ENCODE measurements at regions not wholly inside any gene's neighbourhood (a gene's known extent, or its start where the extent isn't known, plus 50 kb on each side); places are given as distances from the start of the nearest gene placed in this dataset.

DNA sequence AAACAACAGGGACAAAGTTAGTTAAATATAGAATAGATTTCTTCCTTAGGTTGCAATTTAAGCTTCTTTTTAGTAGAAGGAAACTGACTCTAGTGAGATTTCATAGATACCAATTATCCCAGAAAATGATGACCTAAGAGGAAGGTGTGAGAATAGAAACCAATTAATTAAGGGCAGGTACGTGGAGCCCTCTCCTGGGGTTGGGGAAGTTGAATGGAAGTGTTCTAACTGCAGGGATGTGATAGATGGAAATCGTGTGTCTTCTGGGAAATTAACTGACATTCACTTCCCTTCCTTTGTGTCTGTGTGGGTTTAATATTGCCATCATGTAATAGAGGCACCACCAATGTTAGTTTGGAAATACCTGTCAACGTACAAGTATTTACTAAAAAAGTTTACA is 204.1 kb upstream of the ANK2 start:
- TF ChIP-seq ZFP30 (CRISPR knock-in tag; IDR thresholded peaks at IDR 0.05) = no peak
- TF ChIP-seq ARNTL (CRISPR knock-in tag; IDR thresholded peaks at IDR 0.05; ENCODE audit: borderline replicate concordance, low read depth) = no peak

DNA sequence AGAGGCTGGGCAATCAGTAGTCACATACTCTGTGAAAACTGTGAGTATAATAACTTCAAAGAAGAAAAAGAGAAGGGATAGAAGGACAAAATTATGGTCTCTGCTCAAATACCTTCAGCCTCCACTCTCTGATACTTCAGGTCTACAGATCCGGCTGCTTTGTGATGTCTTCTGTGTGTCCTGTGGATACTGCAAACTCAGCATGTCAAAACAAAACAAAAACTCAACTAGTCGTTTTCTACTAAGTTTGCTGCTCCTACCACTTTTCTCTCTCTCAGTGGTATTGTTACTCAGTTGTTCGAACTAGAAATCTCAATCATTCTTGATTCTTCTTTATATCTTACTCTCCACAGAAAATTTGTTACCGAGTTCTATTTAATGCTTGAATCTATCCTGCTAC is 202.4 kb upstream of the ANK2 start:
- no peak for TF ChIP-seq PPARA (CRISPR knock-in tag; IDR thresholded peaks at IDR 0.05; ENCODE audit: borderline replicate concordance)
- TF ChIP-seq ZNF565 (CRISPR knock-in tag; conservative IDR thresholded peaks at IDR 0.05; ENCODE audit: low read depth) = no peak
- no peak for TF ChIP-seq GLIS3 (CRISPR knock-in tag; IDR thresholded peaks at IDR 0.05)
- no peak for TF ChIP-seq ZFP30 (CRISPR knock-in tag; IDR thresholded peaks at IDR 0.05)
- TF ChIP-seq CSDC2 (CRISPR knock-in tag; IDR thresholded peaks at IDR 0.05) = no peak
- TF ChIP-seq ZNF8 (CRISPR knock-in tag; IDR thresholded peaks at IDR 0.05) = no peak
- TF ChIP-seq, protein P1, sequence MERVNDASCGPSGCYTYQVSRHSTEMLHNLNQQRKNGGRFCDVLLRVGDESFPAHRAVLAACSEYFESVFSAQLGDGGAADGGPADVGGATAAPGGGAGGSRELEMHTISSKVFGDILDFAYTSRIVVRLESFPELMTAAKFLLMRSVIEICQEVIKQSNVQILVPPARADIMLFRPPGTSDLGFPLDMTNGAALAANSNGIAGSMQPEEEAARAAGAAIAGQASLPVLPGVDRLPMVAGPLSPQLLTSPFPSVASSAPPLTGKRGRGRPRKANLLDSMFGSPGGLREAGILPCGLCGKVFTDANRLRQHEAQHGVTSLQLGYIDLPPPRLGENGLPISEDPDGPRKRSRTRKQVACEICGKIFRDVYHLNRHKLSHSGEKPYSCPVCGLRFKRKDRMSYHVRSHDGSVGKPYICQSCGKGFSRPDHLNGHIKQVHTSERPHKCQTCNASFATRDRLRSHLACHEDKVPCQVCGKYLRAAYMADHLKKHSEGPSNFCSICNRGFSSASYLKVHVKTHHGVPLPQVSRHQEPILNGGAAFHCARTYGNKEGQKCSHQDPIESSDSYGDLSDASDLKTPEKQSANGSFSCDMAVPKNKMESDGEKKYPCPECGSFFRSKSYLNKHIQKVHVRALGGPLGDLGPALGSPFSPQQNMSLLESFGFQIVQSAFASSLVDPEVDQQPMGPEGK (CRISPR knock-in tag; IDR thresholded peaks at IDR 0.05; ENCODE audit: borderline replicate concordance) = no peak
- no peak for ATAC-seq

More for the DNA sequence above, 204.1 kb upstream of the ANK2 start:
- ATAC-seq = no peak

DNA sequence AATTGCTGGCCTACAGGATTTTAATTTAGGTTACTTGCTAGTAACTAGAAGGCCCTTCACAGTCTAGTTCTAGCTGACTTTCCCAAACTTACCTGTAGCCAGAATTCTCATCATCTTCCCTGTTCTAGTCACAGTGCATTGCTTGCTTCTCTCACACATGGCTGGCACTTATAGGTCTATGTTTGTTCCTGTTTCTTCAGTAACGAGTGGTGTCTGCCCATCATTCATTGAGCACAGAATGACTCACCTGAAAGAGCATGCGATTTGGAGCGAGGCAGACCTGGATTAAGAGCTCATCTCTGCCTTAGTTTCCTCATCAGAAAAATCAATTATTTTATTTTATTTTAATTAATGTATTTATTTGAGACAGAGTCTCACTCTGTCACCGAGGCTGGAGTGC is 201.7 kb upstream of the ANK2 start:
- ATAC-seq = no peak
- TF ChIP-seq ZNF565 (CRISPR knock-in tag; conservative IDR thresholded peaks at IDR 0.05; ENCODE audit: low read depth) = no peak
- TF ChIP-seq ZFP3 (CRISPR knock-in tag; IDR thresholded peaks at IDR 0.05) = no peak
- no peak for TF ChIP-seq ZFP30 (CRISPR knock-in tag; IDR thresholded peaks at IDR 0.05)
- TF ChIP-seq BACH2 (CRISPR knock-in tag; IDR thresholded peaks at IDR 0.05; ENCODE audit: borderline replicate concordance) = no peak
- no peak for TF ChIP-seq OSR1 (CRISPR knock-in tag; IDR thresholded peaks at IDR 0.05)
- TF ChIP-seq, protein P2, sequence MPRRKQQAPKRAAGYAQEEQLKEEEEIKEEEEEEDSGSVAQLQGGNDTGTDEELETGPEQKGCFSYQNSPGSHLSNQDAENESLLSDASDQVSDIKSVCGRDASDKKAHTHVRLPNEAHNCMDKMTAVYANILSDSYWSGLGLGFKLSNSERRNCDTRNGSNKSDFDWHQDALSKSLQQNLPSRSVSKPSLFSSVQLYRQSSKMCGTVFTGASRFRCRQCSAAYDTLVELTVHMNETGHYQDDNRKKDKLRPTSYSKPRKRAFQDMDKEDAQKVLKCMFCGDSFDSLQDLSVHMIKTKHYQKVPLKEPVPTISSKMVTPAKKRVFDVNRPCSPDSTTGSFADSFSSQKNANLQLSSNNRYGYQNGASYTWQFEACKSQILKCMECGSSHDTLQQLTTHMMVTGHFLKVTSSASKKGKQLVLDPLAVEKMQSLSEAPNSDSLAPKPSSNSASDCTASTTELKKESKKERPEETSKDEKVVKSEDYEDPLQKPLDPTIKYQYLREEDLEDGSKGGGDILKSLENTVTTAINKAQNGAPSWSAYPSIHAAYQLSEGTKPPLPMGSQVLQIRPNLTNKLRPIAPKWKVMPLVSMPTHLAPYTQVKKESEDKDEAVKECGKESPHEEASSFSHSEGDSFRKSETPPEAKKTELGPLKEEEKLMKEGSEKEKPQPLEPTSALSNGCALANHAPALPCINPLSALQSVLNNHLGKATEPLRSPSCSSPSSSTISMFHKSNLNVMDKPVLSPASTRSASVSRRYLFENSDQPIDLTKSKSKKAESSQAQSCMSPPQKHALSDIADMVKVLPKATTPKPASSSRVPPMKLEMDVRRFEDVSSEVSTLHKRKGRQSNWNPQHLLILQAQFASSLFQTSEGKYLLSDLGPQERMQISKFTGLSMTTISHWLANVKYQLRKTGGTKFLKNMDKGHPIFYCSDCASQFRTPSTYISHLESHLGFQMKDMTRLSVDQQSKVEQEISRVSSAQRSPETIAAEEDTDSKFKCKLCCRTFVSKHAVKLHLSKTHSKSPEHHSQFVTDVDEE (CRISPR knock-in tag; IDR thresholded peaks at IDR 0.05) = no peak
- TF ChIP-seq, protein P3, sequence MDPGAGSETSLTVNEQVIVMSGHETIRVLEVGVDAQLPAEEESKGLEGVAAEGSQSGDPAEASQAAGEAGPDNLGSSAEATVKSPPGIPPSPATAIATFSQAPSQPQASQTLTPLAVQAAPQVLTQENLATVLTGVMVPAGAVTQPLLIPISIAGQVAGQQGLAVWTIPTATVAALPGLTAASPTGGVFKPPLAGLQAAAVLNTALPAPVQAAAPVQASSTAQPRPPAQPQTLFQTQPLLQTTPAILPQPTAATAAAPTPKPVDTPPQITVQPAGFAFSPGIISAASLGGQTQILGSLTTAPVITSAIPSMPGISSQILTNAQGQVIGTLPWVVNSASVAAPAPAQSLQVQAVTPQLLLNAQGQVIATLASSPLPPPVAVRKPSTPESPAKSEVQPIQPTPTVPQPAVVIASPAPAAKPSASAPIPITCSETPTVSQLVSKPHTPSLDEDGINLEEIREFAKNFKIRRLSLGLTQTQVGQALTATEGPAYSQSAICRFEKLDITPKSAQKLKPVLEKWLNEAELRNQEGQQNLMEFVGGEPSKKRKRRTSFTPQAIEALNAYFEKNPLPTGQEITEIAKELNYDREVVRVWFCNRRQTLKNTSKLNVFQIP (CRISPR knock-in tag; IDR thresholded peaks at IDR 0.05; ENCODE audit: borderline replicate concordance, low read depth) = no peak
- no peak for TF ChIP-seq ZC3H10 (CRISPR knock-in tag; IDR thresholded peaks at IDR 0.05)
- no peak for TF ChIP-seq GLIS3 (CRISPR knock-in tag; IDR thresholded peaks at IDR 0.05)
- no peak for TF ChIP-seq PPARA (CRISPR knock-in tag; IDR thresholded peaks at IDR 0.05; ENCODE audit: borderline replicate concordance)
- TF ChIP-seq RARB (CRISPR knock-in tag; IDR thresholded peaks at IDR 0.05) = no peak
- no peak for TF ChIP-seq TOX (CRISPR knock-in tag; IDR thresholded peaks at IDR 0.05; ENCODE audit: borderline replicate concordance)
- TF ChIP-seq ARNTL (CRISPR knock-in tag; IDR thresholded peaks at IDR 0.05; ENCODE audit: borderline replicate concordance, low read depth) = no peak

DNA sequence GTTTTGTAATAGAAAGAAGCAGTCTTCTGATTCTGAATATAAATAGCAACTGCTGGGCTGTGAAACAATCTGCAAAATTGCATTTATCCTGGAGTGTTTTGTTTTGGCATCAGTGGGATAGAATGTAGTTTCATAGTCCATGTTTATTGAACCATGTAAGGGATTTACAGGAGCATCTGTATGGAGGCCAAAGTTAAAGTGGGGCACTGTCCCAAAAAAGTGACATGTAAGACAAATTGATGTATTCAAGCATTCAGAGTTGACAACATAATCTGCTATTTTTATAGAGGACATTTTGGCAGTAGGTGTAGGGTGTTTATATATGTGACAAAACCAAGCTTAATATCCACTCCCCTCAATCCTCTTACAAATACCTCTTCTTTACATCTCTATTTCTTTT is 200.5 kb upstream of the ANK2 start:
- TF ChIP-seq, protein P2 (CRISPR knock-in tag; IDR thresholded peaks at IDR 0.05) = no peak
- TF ChIP-seq ISL1 (CRISPR knock-in tag; IDR thresholded peaks at IDR 0.05) (no peak), PPARA (CRISPR knock-in tag; IDR thresholded peaks at IDR 0.05; ENCODE audit: borderline replicate concordance) (no peak), SNAI2 (CRISPR knock-in tag; IDR thresholded peaks at IDR 0.05) (no peak)
- no peak for ATAC-seq
